Right lobe of liver (tissue), 6 donors: ENCODE measurements at regions not wholly inside any gene's neighbourhood (a gene's known extent, or its start where the extent isn't known, plus 50 kb on each side); places are given as distances from the start of the nearest gene placed in this dataset.
"Not testable (repeated sequence)": the region's sequence is repeated elsewhere in the genome, so short reads cannot be mapped to it uniquely, and the experiment has no call there.

Source experiments
- ATAC-seq, 4 donors: fragments of 200-7000 bp; cut with Tn5 transposase; one replicate each; pipeline ENCODE4 v1.9.1; 2020; ENCODE audit warnings: mild to moderate bottlenecking in 4 of 4, moderate library complexity in 4 of 4
- DNase-seq, 3 donors: peaks; one replicate each; pipeline ENCODE4 v3.0.0-alpha.2; 2020
- H3K27ac ChIP-seq, 3 donors: fragments of 200-600 bp; one replicate each; pipeline ENCODE4 v1.8.0; 2022
- H3K27me3 ChIP-seq, 2 donors: fragments of 200-600 bp; one replicate each; pipeline ENCODE4 v1.8.0; 2022
- H3K36me3 ChIP-seq, 4 donors: fragments of 200-600 bp; sonication (generic) in 1 of 4; one replicate each; pipeline versions ENCODE4 v1.5.1 to v1.8.0; 2017 to 2022; ENCODE audit warnings: control low read depth in 1 of 4
- H3K4me1 ChIP-seq, 4 donors: fragments of 200-600 bp; sonication (generic) in 1 of 4; one replicate each; pipeline versions ENCODE4 v1.5.1 to v1.8.0; 2017 to 2022; ENCODE audit warnings: control low read depth in 1 of 4
- H3K4me3 ChIP-seq, 3 donors: fragments of 200-600 bp; one replicate each; pipeline ENCODE4 v1.8.0; 2022
- H3K9me3 ChIP-seq, 4 donors: fragments of 200-600 bp; sonication (generic) in 1 of 4; one replicate each; pipeline versions ENCODE4 v1.5.1 to v1.8.0; 2017 to 2022; ENCODE audit warnings: control low read depth in 1 of 4
- POLR2A ChIP-seq: fragments of 450-650 bp; IDR thresholded peaks from one replicate; pipeline ENCODE4 v1.6.1; 2017; ENCODE audit warnings: antibody characterized with exemption, mild to moderate bottlenecking
- WGBS: methylation state at CpG from one replicate; pipeline ENCODE4 v1.1.6; 2018; ENCODE audit warnings: low coverage, low lambda C conversion rate; ENCODE audit not compliant: insufficient coverage; ENCODE audit errors: missing lambda C conversion rate; 5-methylcytosine and 5-hydroxymethylcytosine counted together
- intact Hi-C, 2 donors: fragments of 100-400 bp; cut with DNase I; formaldehyde crosslinking; loops; one replicate each; pipeline versions ENCODE4 v1.11.2 to v1.14.1; 2022
- TF ChIP-seq, protein P1 (sequence below), 4 donors: fragments of 200-600 bp in 3 of 4; fragments of 450-650 bp in 1 of 4; IDR thresholded peaks; one replicate each; pipeline versions ENCODE4 v1.5.1 to v1.8.0; 2016 to 2022; ENCODE audit warnings: antibody characterized with exemption in 4 of 4, mild to moderate bottlenecking in 2 of 4
- donor health status: DM: no; HTN: yes; CAD: no.
- donor health status: DM: no; HTN: no; CAD: no.
- donor health status: DM: no; HTN: no; CAD: no.
- donor health status: DM: no; HTN: yes; CAD: no.
- donor health status: DM: no; HTN: yes; CAD: no.

DNA sequence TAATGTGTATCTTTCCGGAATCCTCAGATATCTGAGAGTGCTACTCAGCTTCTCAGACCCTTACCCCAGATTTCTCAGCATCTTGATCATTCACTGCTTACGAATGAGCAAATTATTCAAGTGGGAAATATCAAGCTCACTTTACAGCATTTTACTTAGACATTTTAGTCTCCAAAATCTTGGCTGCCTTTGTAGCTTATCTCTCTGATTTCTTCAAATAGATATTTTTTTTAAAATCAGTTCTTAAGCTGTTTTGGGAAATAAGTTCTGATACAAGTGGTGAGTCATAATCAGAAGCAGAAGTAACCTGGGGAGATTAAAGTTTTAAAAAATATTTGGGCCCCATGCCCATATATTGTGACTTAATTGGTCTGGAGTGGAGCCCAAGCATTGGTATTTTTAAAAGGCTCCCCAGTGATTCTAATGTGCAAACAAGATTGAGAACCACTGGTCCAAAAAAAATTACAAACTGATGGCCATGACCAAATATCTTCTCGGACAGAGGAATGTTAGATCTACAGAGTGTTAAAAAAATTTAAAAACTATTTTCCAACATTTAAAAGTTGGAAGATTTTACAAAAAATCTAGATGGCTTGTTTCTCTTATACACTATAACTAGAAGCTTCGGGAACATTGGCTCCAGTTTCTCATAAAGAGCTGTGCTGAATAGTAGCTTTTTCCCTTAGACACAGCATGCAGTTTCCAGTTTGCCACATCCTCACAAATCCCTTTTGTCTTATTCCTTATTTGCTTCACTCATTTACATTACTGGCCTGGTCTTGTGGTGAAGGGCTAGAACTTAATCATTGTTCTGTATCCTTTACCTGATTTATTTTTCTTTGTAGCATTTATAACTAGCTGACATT, 87.8 kb upstream of the BMAL1 start:
- intact Hi-C loops = no loop called here
- no peaks in the 10 kb centered on the region for H3K4me1 ChIP-seq
- ATAC-seq = no peak
- no peak overlapping the region for H3K27ac ChIP-seq
- WGBS = 63% methylated on average over 4 of the region's 4 CpGs
- no peak for TF ChIP-seq POLR2A
- TF ChIP-seq, protein P1, sequence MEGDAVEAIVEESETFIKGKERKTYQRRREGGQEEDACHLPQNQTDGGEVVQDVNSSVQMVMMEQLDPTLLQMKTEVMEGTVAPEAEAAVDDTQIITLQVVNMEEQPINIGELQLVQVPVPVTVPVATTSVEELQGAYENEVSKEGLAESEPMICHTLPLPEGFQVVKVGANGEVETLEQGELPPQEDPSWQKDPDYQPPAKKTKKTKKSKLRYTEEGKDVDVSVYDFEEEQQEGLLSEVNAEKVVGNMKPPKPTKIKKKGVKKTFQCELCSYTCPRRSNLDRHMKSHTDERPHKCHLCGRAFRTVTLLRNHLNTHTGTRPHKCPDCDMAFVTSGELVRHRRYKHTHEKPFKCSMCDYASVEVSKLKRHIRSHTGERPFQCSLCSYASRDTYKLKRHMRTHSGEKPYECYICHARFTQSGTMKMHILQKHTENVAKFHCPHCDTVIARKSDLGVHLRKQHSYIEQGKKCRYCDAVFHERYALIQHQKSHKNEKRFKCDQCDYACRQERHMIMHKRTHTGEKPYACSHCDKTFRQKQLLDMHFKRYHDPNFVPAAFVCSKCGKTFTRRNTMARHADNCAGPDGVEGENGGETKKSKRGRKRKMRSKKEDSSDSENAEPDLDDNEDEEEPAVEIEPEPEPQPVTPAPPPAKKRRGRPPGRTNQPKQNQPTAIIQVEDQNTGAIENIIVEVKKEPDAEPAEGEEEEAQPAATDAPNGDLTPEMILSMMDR (IDR thresholded peaks at IDR 0.05) = no peak
- H3K36me3 ChIP-seq = no peaks in the 10 kb centered on the region
- H3K9me3 ChIP-seq = no peaks in the 10 kb centered on the region
- no peak overlapping the region for H3K4me3 ChIP-seq
- DNase-seq = no peak
- no peaks in the 10 kb centered on the region for H3K27me3 ChIP-seq

DNA sequence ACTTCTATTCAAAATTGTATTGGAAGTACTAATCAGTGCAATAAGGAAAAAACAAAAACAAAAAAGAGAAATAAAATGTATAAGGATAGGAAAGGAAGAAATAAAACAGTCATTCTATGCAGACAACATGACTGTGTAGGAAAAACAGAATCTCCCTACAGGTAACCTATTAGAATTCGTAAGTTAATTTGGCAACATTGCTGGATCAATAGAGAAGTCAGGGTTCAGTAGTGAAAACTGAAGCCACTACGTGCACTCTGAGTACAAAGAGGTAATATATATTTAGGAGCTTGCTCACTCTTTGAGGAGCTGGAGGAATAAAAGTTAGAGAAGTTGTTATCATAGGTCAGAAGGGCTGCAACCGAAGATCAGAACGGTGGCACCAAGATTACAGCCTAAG, 84.0 kb upstream of the BMAL1 start:
- ATAC-seq (peak; percentile 42 to 69 (median 54)), DNase-seq (no peak)
- Histone ChIP-seq H3K36me3 (no peaks in the 10 kb centered on the region), H3K27ac (no peak overlapping the region), H3K4me3 (no peak overlapping the region), H3K9me3 (no peaks in the 10 kb centered on the region), H3K27me3 (no peaks in the 10 kb centered on the region), H3K4me1 (no peaks in the 10 kb centered on the region)
- TF ChIP-seq, protein P1 (IDR thresholded peaks at IDR 0.05) = no peak
- no peak for TF ChIP-seq POLR2A
- 35% methylated on average over 4 of the region's 4 CpGs for WGBS
- intact Hi-C loops = no loop called here

DNA sequence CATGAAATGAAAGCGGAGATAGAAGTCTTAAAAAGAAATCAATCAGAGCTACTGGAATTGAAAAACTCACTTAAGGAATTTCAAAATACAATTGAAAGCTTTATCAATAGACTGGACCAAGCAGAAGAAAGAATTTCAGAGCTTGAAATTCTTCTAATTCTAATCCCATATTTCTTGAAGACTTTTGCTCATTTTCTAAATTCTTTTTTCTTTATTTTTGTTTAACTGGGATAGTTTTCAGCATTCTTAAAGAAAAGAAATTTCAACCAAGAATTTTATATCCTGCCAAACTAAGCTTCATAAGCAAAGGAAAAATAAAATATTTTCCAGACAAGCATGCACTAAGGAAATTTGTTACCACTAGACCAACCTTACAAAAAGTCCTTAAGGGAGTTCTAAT, 80.2 kb upstream of the BMAL1 start:
- WGBS = 100% methylated on average over 1 of the region's 1 CpG
- ATAC-seq, DNase-seq, H3K9me3 ChIP-seq, H3K36me3 ChIP-seq, H3K27ac ChIP-seq, H3K4me1 ChIP-seq, intact Hi-C loops, H3K27me3 ChIP-seq, H3K4me3 ChIP-seq: not testable (repeated sequence)

DNA sequence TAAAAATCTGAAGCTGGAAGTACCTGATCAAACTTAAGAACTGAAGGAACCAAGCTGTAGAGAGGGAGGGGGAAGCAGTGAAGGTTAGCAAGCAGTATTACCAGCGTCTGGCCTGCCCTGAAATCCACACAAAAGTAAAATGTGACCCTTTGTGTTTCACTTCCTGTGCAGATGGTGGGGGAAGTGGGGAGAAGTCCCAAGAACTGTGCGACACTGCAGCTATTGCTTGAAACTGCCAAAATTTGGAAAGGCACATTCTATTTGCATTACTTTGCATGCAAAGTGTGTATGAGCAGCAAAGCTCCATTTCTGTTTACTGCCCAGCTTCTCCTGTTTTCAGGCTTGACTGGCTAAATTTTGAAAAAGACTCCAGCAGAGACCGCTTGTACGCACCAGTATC, 72.1 kb upstream of the BMAL1 start:
- peak in 1 of 4 donors; percentile 39 for ATAC-seq
- no peak overlapping the region for H3K4me3 ChIP-seq
- H3K9me3 ChIP-seq = no peaks in the 10 kb centered on the region
- no peaks in the 10 kb centered on the region for H3K27me3 ChIP-seq
- intact Hi-C loops = loop anchor here in 1 of 2 donors (5.0 kb wide), 1 partner anchor 137 kb away; no protein-coding TSS in a partner anchor
- WGBS = 75% methylated on average over 4 of the region's 4 CpGs
- no peaks in the 10 kb centered on the region for H3K36me3 ChIP-seq
- H3K27ac ChIP-seq = no peak overlapping the region
- TF ChIP-seq, protein P1 (IDR thresholded peaks at IDR 0.05) = no peak
- no peak for TF ChIP-seq POLR2A
- H3K4me1 ChIP-seq = peaks cover 0 to 6% (median 0%) of the 10 kb centered on the region in 4 donors
- no peak for DNase-seq

DNA sequence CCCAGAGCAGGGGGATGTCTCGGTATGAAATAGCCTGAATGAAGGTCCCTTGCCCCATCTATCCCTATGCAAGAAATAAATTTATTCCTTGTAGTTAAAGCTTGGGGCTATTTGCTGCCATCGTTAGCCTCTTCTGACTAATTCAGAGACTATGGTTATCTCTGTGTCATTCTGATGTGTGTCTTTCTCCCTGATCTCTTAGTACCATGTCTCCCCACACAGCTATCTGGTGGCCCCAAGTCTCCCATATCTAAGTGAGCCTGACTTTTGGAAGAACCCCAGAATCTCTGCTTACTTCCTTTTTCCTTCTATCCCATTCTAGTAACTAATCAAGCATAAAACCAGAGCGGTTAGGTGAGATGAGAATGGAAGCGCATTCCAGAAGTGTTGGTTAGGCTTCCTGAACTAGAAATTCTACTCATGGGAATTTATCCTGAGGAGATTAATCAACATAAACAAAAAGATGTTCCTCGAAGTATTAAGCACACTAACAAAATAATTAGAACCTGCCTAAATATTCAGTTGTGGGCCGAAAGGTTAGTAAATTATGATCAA, 71.4 kb upstream of the BMAL1 start:
- Histone ChIP-seq H3K4me1 (peaks cover 0 to 6% (median 0%) of the 10 kb centered on the region in 4 donors), H3K4me3 (no peak overlapping the region), H3K27me3 (no peaks in the 10 kb centered on the region), H3K27ac (no peak overlapping the region), H3K36me3 (no peaks in the 10 kb centered on the region), H3K9me3 (no peaks in the 10 kb centered on the region)
- WGBS = 85% methylated on average over 6 of the region's 6 CpGs
- intact Hi-C loops = loop anchor here in 1 of 2 donors (5.0 kb wide), 1 partner anchor 136 kb away; no protein-coding TSS in a partner anchor
- no peak for ATAC-seq
- DNase-seq = no peak
- no peak for TF ChIP-seq POLR2A
- TF ChIP-seq, protein P1 (IDR thresholded peaks at IDR 0.05) = no peak
